PC-3 (cell line): ENCODE measurements at regions not wholly inside any gene's neighbourhood (a gene's known extent, or its start where the extent isn't known, plus 50 kb on each side); places are given as distances from the start of the nearest gene placed in this dataset.

ENCODE experiments used
- ATAC-seq: fragments of 200-7000 bp; cut with Tn5 transposase; 2 replicates; pipeline ENCODE4 v1.9.1; 2020; ENCODE audit warnings: mild to moderate bottlenecking, moderate library complexity
- BruUV-seq: library from RNA; stranded (reverse); fragments of 400-500 nt; replicated peaks from 2 replicates; lab custom pipeline; 2021; lab: Mats Ljungman, UMichigan
- CTCF ChIA-PET: fragments of 300-600 bp; sonication (Branson Sonifier 250); formaldehyde crosslinking; loops from one replicate; lab custom pipeline; 2022; ENCODE audit warnings: antibody characterized with exemption; lab: Charles Lee
- POLR2A ChIA-PET: fragments of 300-600 bp; sonication (Branson Sonifier 250); formaldehyde crosslinking; loops from one replicate; lab custom pipeline; 2022; ENCODE audit warnings: antibody characterized with exemption; ENCODE audit not compliant: unreplicated experiment; lab: Charles Lee
- DNase-seq: peaks from one replicate; pipeline ENCODE4 v3.0.0-alpha.2; 2015
- H2AFZ ChIP-seq: fragments of 300-600 bp; sonication (generic); 2 replicates; pipeline ENCODE4 v1.6.0; 2016; ENCODE audit warnings: antibody characterized with exemption, low read length
- H3F3A ChIP-seq: fragments of 300-600 bp; sonication (generic); one replicate; pipeline ENCODE4 v1.6.0; 2017; ENCODE audit warnings: antibody characterized with exemption, low read length, control low read depth, mild to moderate bottlenecking; ENCODE audit not compliant: unreplicated experiment
- H3K27ac ChIP-seq: fragments of 300-600 bp; sonication (generic); 2 replicates; pipeline ENCODE4 v1.5.1; 2016; ENCODE audit warnings: mild to moderate bottlenecking, low read length
- H3K27me3 ChIP-seq: fragments of 300-600 bp; sonication (generic); 2 replicates; pipeline ENCODE4 v1.6.1; 2016; ENCODE audit warnings: low read length, mixed read lengths
- H3K36me3 ChIP-seq: fragments of 300-600 bp; sonication (generic); 2 replicates; pipeline ENCODE4 v1.6.1; 2016; ENCODE audit warnings: low read depth, mixed run types, low read length, mixed read lengths
- H3K4me1 ChIP-seq: fragments of 300-600 bp; sonication (generic); 2 replicates; pipeline ENCODE4 v1.5.1; 2016; ENCODE audit warnings: low read length; ENCODE audit not compliant: insufficient read depth
- H3K4me2 ChIP-seq: fragments of 300-600 bp; sonication (generic); 2 replicates; pipeline ENCODE4 v1.6.0; 2016; ENCODE audit warnings: low read length
- H3K4me3 ChIP-seq: fragments of 300-600 bp; sonication (generic); 2 replicates; pipeline ENCODE4 v1.5.1; 2016; ENCODE audit warnings: mild to moderate bottlenecking, low read length, mixed read lengths
- H3K79me2 ChIP-seq: fragments of 300-600 bp; sonication (generic); 2 replicates; pipeline ENCODE4 v1.6.1; 2017; ENCODE audit warnings: low read length, mixed read lengths
- H3K9ac ChIP-seq: fragments of 300-600 bp; sonication (generic); 2 replicates; pipeline ENCODE4 v1.6.0; 2016; ENCODE audit warnings: mild to moderate bottlenecking, low read length
- H3K9me2 ChIP-seq: fragments of 300-600 bp; sonication (generic); replicated peaks from 2 replicates; pipeline ENCODE4 v1.6.1; 2016; ENCODE audit warnings: mixed run types, low read length, mixed read lengths
- H3K9me3 ChIP-seq: fragments of 300-600 bp; sonication (generic); 2 replicates; pipeline ENCODE4 v1.6.1; 2016; ENCODE audit warnings: low read length, mixed read lengths
- H4K20me1 ChIP-seq: fragments of 300-600 bp; sonication (generic); 2 replicates; pipeline ENCODE4 v1.6.1; 2016; ENCODE audit warnings: low read length, mixed read lengths
- CTCF ChIP-seq: fragments of 300-600 bp; sonication (generic); conservative IDR thresholded peaks from 2 replicates; pipeline ENCODE4 v1.5.1; 2017; ENCODE audit warnings: antibody characterized with exemption, low read depth, mild to moderate bottlenecking, low read length
- EZH2 ChIP-seq: fragments of 300-600 bp; sonication (generic); IDR thresholded peaks from one replicate; pipeline ENCODE4 v1.6.1; 2017; ENCODE audit warnings: antibody characterized with exemption, mild to moderate bottlenecking, low read length; ENCODE audit not compliant: unreplicated experiment
- EZH2phosphoT487 ChIP-seq: fragments of 300-600 bp; sonication (generic); IDR thresholded peaks from 2 replicates; pipeline ENCODE4 v1.6.1; 2018; ENCODE audit warnings: mild to moderate bottlenecking, antibody characterized with exemption, low read length, borderline replicate concordance
- intact Hi-C: fragments of 100-400 bp; cut with micrococcal nuclease; formaldehyde crosslinking; loops from 2 replicates; pipeline ENCODE4 v1.9.0; 2023

- Histone ChIP-seq H3K79me2 (no peaks in the 10 kb centered on the region), H3K4me3 (peak overlapping the region; percentile 32; the same call in 1 of the 2 replicates), H3K9me3 (no peaks in the 10 kb centered on the region), H3K9me2 (no peaks in the 10 kb centered on the region), H4K20me1 (no peaks in the 10 kb centered on the region), H3K4me1 (peaks cover 59% of the 10 kb centered on the region), H3K4me2 (peak overlapping the region; percentile 77), H3K9ac (peak overlapping the region; percentile 31), H3K36me3 (no peaks in the 10 kb centered on the region), H3K27ac (peak overlapping the region; percentile 83), H3F3A (no peaks in the 10 kb centered on the region), H2AFZ (no peak overlapping the region), H3K27me3 (no peaks in the 10 kb centered on the region)
- no TSS peak for BruUV-seq
- TF ChIP-seq EZH2 (no peak), CTCF (no peak)
- DNase-seq, result no peak
- CTCF ChIA-PET, result interaction anchor here (0.8 kb wide), 1 partner anchor 14 kb away, joined by 4 read pairs; no protein-coding TSS in a partner anchor
- intact Hi-C loops, result loop anchor here (5.0 kb wide), 2 partner anchors 114 to 916 kb away; no protein-coding TSS in a partner anchor
- POLR2A ChIA-PET, result no interaction called here
- ATAC-seq, result no peak
These were observed 138.4 kb downstream of the RPLP1 start for GRCh38 chr15:69590932-69591524.

- H3K27me3 ChIP-seq, result no peaks in the 10 kb centered on the region
- no peaks in the 10 kb centered on the region for H3K9me2 ChIP-seq
- peak overlapping the region; percentile 77 for H3K4me2 ChIP-seq
- H3K4me3 ChIP-seq, result peak overlapping the region; percentile 32; the same call in 1 of the 2 replicates
- peak; percentile 36 for ATAC-seq
- H3K9me3 ChIP-seq, result no peaks in the 10 kb centered on the region
- no TSS peak for BruUV-seq
- intact Hi-C loops, result loop anchor here (5.0 kb wide), 2 partner anchors 115 to 915 kb away; no protein-coding TSS in a partner anchor
- H2AFZ ChIP-seq, result no peak overlapping the region
- H3F3A ChIP-seq, result no peaks in the 10 kb centered on the region
- peak overlapping the region; percentile 31 for H3K9ac ChIP-seq
- TF ChIP-seq EZH2phosphoT487 (peak; percentile 79), EZH2 (no peak)
- POLR2A ChIA-PET, result interaction anchor here (0.6 to 0.7 kb wide), 2 partner anchors 15 to 934 kb away, joined by 4 to 20 read pairs; no protein-coding TSS in a partner anchor
- DNase-seq, result peak; percentile 92
- H3K4me1 ChIP-seq, result peaks cover 60% of the 10 kb centered on the region
- no peaks in the 10 kb centered on the region for H3K79me2 ChIP-seq
- H4K20me1 ChIP-seq, result no peaks in the 10 kb centered on the region
- CTCF ChIA-PET, result interaction anchor here (0.6 to 0.8 kb wide), 4 partner anchors 15 to 501 kb away, joined by 3 to 4 read pairs (median 4); no protein-coding TSS in a partner anchor
- peak overlapping the region; percentile 83 for H3K27ac ChIP-seq
- H3K36me3 ChIP-seq, result no peaks in the 10 kb centered on the region
These were observed 139.4 kb downstream of the RPLP1 start for GRCh38 chr15:69591905-69592508.

- no peaks in the 10 kb centered on the region for H3K27me3 ChIP-seq
- no peaks in the 10 kb centered on the region for H3K9me2 ChIP-seq
- no peaks in the 10 kb centered on the region for H3K9me3 ChIP-seq
- H3K4me3 ChIP-seq, result no peak overlapping the region
- TF ChIP-seq EZH2phosphoT487, result no peak
- TF ChIP-seq EZH2, result no peak
- no peak for TF ChIP-seq CTCF
- peak overlapping the region; percentile 98 for H3K27ac ChIP-seq
- no peak overlapping the region for H3K9ac ChIP-seq
- H3F3A ChIP-seq, result no peaks in the 10 kb centered on the region
- BruUV-seq, result no TSS peak
- no peak for ATAC-seq
- ChIA-PET POLR2A (no interaction called here), CTCF (no interaction called here)
- peaks cover 58% of the 10 kb centered on the region for H3K4me1 ChIP-seq
- no peaks in the 10 kb centered on the region for H3K79me2 ChIP-seq
- no peak overlapping the region for H2AFZ ChIP-seq
- intact Hi-C loops, result loop anchor here (5.0 kb wide), 2 partner anchors 116 to 914 kb away; no protein-coding TSS in a partner anchor
- no peak for DNase-seq
- H4K20me1 ChIP-seq, result no peaks in the 10 kb centered on the region
- H3K36me3 ChIP-seq, result no peaks in the 10 kb centered on the region
- peak overlapping the region; percentile 77 for H3K4me2 ChIP-seq
These were observed 140.3 kb downstream of the RPLP1 start for GRCh38 chr15:69592954-69593353.
